GM19438 (cell line): ENCODE measurements at regions not wholly inside any gene's neighbourhood (a gene's known extent, or its start where the extent isn't known, plus 50 kb on each side); places are given as distances from the start of the nearest gene placed in this dataset.
"Not testable (repeated sequence)": the region's sequence is repeated elsewhere in the genome, so short reads cannot be mapped to it uniquely, and the experiment has no call there.

ENCODE experiments used
- ATAC-seq: cut with Tn5 transposase; IDR thresholded peaks from one replicate; pipeline ENCODE4 v1.9.1; 2021; ENCODE audit warnings: low read depth; ENCODE audit not compliant: unreplicated experiment

GRCh38 chr12:83349907-83350611, 663.4 kb downstream of the TMTC2 start:
- ATAC-seq = no peak

GRCh38 chr12:83346333-83346732, 659.6 kb downstream of the TMTC2 start:
- ATAC-seq = no peak

GRCh38 chr12:83343767-83344166, 657.1 kb downstream of the TMTC2 start:
- no peak for ATAC-seq

- ATAC-seq = no peak
These were observed 649.0 kb downstream of the TMTC2 start for GRCh38 chr12:83335748-83336147.

GRCh38 chr12:83326666-83327065, 640.0 kb downstream of the TMTC2 start:
- ATAC-seq = no peak

- no peak for ATAC-seq
These were observed 637.2 kb downstream of the TMTC2 start for GRCh38 chr12:83323866-83324265.

GRCh38 chr12:83322809-83323208, 636.1 kb downstream of the TMTC2 start:
- no peak for ATAC-seq

- ATAC-seq = no peak
These were observed 635.3 kb downstream of the TMTC2 start for GRCh38 chr12:83321971-83322370.

- no peak for ATAC-seq
These were observed 633.6 kb downstream of the TMTC2 start for GRCh38 chr12:83320350-83320749.

- no peak for ATAC-seq
These were observed 631.8 kb downstream of the TMTC2 start for GRCh38 chr12:83318386-83319098.

GRCh38 chr12:83317595-83317994, 630.9 kb downstream of the TMTC2 start:
- no peak for ATAC-seq

- ATAC-seq = no peak
These were observed 627.1 kb downstream of the TMTC2 start for GRCh38 chr12:83313827-83314226.

GRCh38 chr12:83313322-83313721, 626.6 kb downstream of the TMTC2 start:
- no peak for ATAC-seq

GRCh38 chr12:83276904-83277303, 590.2 kb downstream of the TMTC2 start:
- ATAC-seq = no peak

GRCh38 chr12:83271201-83271600, 584.5 kb downstream of the TMTC2 start:
- ATAC-seq = no peak

GRCh38 chr12:83265808-83266207, 579.1 kb downstream of the TMTC2 start:
- ATAC-seq = no peak

GRCh38 chr12:83261998-83262397, 575.3 kb downstream of the TMTC2 start:
- ATAC-seq = no peak

- ATAC-seq = not testable (repeated sequence)
These were observed 573.4 kb downstream of the TMTC2 start for GRCh38 chr12:83260126-83260525.

GRCh38 chr12:83257726-83258125, 571.0 kb downstream of the TMTC2 start:
- no peak for ATAC-seq

GRCh38 chr12:83256562-83256961, 569.9 kb downstream of the TMTC2 start:
- ATAC-seq = no peak

- ATAC-seq = no peak
These were observed 564.2 kb downstream of the TMTC2 start for GRCh38 chr12:83250866-83251265.

GRCh38 chr12:83245156-83245555, 558.5 kb downstream of the TMTC2 start:
- no peak for ATAC-seq
